ENCODE measurements at regions not wholly inside any gene's neighbourhood (a gene's known extent, or its start where the extent isn't known, plus 50 kb on each side); places are given as distances from the start of the nearest gene placed in this dataset.
"Not testable (repeated sequence)": the region's sequence is repeated elsewhere in the genome, so short reads cannot be mapped to it uniquely, and the experiment has no call there.

DNA sequence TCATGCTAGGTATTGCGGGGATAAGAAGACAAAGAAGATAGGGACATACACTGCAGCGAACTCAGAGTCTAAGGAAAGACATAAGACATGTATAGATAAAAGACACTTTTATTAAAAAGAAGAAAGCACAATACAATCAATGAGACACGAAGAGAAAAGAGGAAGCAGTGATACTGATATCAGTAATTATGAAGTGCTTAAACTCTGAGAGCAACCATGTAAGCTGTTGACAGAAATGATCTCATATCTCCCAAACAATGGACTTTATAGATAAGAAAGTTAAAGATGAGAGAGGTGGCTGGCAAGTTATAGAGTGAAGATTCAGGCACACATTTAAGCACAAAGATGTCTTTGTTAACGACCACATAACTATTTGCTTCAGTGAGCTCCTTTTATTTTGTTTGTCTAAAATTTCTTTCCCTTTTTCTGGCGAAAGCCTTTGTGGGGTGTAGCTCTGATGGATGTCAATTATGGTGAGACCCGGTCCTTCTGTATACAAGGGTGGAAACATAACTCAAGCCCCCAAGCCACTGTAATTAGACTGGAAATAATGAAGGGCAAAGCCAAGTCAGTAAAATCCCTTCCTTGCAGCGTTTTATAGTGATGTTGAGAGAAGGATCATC is 818.0 kb upstream of the SLC10A2 start:
- DNase-seq: no peak

DNA sequence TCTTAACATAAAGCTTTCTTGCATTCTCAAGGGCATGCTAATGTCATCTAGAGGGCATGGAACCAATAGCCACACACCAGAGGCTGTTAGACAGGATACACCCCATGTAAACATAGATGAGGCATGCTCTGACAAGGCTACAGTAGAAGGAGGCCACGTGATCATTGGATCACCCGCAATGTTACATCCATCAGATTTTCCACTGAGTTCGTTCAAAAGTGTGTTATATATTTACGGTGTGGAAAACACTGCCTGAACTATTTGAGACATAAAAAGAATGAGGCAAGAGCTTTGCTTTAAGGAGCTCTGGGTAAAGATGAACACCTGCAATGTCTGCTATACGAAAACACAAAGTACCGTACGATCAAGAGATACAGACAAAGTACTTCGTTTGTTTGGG is 817.5 kb upstream of the SLC10A2 start:
- DNase-seq: peak; percentile 8

DNA sequence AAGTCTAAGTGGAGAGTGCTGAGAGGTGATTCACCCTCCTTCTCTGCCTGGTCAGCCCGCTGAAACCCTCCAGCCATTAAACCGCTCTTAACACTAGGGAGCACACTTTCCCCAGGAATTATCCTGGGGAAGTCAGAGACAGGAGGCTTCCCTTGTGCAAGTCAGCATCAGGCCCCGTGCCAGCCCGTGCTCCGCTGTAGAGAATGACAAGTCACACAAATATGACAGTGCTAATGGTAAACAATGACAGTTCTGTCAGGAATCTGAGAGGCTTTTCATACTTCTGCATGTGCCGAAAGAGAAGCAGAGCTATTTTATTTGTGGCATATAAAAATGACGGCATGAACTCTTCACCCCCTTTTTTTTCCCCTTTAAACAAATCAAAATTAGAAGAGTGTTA is 816.9 kb upstream of the SLC10A2 start:
- DNase-seq: peak; percentile 85

DNA sequence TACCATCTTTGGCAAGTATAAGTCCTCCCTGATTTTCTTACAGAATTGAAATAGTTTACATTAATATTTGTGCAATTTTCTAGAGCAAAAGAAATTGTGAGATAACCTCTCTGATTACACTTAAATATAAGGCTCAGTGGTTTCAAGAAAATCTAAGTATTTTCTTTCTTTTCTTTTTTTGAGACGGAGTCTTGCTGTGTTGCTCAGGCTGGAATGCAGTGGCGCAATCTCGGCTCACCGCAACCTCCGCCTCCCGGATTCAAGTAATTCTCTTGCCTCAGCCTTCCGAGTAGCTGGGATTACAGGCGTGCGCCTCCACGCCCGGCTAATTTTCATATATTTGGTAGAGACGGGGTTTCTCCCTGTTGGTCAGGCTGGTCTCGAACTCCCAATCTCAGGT is 813.9 kb upstream of the SLC10A2 start:
- not testable (repeated sequence) for DNase-seq

DNA sequence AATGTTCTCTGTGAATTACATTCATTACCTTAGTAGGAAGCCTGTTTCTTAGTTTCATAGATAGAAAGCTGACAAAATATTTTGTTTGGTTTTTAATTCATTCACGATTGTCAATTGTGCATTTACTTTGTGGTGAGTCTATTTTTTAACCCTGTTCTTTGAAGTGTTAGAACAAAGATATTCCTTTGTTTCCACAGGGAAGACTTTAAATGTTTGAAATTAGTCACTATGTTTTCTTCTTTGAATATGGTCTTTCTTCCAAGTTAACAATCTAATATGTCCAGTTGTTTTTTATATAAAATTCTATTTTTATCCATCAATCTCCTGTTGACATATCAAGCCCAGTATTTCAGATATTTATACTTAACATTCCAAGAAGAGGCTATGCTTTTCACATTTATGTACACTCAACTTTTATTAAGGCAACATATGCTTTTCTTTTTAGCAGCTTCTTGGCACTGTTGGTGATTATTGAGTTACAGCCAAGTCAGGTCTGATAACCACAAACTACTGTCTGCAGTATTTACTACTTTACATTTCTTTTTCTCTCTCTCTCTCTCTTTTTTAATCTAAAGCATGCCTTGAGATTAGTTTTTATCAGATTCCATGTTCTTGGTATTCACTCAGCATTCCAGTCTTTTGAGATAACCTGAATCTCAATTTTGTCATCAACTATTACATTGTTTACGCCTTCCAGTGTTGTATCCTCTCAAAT is 812.8 kb upstream of the SLC10A2 start:
- DNase-seq: no peak

DNA sequence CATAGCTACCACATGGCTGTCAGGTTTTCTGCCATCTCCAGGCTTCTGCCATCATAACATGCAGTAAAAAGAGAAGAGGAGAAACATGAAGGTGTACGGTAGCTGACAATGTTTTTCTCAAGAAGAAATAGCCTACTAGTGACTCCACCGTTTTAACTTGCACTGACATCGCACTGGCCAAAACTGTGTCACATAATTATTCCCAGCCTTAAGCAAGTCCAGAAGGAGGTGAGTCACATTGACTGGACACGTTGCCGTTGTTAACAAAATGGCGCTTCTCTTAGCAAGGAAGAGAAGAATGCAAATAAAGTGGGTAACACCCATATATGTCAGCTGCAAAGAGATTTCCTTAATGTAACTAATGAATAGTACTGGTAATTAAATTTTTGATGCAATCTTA is 810.4 kb upstream of the SLC10A2 start:
- no peak for DNase-seq

DNA sequence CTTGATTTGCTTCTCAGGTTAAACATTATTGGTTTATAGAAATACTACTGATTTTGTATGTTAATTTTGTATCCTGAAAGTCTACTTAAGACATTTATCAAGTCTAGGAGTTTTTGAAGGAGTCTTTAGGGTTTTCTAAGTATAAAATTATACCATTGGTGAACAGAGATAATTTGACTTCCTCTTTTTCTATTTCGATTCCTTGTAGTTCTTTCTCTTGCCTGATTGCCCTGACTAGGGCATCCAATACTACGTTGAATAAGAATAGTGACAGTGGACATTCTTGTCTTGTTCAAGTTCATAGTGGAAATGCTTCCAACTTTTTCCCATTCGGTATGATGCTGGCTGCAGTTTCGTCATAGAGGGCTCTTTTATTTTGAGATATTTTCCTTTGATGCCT is 807.5 kb upstream of the SLC10A2 start:
- no peak for DNase-seq

DNA sequence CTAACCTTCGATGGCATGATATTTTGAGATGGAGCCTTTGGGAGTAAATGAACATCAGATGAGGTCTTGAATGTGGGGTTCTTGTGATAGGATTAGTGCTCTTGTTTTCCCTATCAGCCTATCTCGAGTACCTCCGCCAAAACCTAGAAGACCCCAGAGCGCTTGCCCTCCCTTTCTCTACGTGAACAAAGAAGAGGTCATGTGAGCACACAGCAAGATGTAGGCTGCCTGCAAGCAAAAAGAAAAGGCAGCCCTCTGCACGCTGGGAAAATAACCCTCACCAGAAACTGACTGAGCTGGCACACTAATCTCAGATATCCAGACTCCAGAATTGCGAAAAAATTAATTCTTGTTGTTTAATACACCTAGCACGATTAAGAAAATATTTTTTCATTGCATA is 799.8 kb upstream of the SLC10A2 start:
- no peak for DNase-seq

DNA sequence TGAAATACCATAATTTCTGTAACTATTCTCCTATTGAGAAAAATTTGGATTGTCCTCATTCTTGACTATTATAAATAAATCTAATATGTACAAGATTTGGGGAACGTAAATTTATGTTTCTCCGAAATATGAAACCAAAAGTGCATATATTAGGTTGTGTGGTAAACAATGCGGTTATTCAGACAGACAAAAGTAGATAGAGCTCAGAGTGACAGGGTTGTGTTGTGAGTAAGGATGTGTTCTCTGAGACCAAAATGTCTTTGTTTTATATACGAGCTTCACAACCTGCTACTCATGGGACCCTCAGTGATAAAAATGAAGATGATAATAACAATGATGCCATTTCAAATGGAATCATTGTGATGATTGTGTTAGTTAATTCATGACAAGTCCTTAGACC is 796.3 kb upstream of the SLC10A2 start:
- no peak for DNase-seq

DNA sequence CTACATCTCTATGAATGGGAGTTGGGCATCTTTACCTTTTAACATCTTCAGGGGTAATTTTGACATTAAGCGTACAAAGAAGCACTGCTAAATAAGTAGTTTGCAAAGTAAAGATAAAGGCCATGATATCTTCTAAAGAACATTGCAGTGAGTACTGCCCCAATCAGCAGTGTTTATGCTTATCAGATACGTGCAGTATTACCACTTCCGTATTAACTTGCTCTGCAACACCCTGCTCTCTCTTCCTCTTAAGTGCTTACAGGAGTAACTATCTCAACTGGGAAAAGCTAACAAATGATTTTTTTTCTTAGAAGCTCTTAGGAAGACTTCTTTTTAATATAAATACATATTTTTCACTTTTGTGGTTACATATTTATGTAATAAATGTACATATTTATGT is 793.7 kb upstream of the SLC10A2 start:
- no peak for DNase-seq

DNA sequence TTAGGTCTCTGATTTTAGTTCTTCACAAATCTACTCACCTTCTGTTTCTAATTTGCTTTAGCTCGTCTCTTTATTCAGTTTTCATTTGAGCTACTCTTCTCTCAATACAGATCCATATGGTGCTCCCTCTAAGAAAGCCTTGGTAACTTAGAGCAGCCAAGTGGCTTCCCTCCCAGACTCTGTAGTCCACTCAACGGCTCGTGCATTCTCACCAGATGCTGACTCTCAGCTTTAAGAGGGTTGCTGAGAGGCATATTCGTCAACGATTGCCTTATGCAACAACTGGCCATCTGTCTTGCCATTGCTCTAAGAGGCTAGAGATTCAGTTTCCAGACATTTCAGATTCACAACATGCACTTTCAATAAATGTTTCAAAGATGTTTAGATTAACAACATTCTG is 785.8 kb upstream of the SLC10A2 start:
- no peak for DNase-seq

DNA sequence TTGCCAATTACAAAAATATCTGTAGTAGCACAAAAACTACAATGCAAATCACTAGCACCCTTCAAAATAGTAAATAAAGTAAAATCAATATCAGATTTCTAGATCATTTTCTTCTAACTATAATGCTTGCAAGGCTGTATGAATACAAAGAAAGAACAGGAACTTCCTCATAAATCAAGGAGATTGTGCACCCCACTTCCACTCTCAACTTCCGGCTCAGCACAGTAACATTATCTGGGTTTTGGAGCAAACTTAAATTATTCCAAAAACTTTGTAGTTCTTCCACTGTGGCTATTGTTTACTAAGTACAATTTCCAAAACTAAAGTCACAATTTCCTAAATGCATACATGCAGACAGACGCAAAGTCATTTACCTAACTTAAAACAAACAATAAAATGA is 778.3 kb upstream of the SLC10A2 start:
- no peak for DNase-seq

DNA sequence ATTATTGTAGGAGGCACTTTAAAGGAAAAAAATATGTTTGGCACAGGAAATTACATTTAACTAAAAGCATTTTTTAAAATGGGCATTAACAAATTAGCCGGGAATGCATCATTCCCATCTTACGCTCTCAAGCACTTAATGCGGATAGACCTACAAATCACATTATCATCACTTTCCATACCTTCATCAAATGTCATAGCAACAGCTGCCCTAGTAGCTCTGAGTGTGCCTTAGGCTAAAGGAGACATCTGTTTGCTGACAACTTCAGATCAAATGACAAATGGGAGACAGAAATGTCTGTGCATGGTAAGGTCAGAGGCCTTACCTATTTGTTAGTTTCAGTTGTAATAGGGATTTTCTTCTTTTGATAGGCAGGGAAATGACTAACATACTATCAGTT is 773.2 kb upstream of the SLC10A2 start:
- no peak for DNase-seq

DNA sequence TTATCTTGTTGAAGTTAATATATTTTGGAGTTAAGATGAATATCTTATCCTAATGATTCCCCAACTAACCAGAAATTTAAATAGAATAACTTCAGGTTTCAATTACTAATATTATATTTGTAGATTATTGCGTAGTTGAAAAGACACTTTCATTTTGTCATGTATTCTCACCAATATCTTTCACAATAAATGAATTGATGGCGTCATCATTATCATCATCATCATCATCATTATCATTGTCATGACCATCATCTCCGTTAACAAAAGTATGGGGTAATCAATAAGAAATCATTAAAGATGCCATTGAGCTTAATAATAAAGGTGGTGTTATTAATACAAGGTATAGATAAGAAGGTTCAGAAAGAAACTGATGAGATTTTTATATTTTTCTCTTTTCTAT is 768.8 kb upstream of the SLC10A2 start:
- DNase-seq: no peak

DNA sequence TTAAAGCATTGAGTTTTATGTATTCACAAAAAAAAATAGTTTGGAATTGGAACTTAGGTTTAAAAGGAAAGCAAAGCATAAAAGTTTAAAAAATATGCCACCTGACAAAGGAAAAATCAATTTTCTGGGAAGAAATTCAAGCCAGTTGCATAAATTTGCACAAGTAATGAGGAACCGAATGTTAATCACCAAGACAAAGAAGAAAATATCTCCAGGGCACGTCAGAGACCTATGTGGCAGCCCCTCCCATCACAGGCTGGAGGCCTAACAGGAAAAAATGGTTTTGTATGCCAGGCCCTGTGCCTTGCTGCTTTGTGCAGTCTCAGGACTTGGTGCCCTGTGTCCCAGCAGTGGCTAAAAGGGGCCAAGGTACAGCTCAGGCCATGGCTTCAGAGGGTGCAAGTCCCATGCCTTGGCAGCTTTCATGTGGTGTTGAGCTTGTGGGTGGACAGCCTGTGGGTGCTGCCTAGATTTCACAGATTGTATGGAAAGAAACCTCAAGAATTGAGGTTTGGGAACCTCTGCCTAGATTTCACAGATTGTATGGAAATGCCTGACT is 767.2 kb upstream of the SLC10A2 start:
- no peak for DNase-seq

DNA sequence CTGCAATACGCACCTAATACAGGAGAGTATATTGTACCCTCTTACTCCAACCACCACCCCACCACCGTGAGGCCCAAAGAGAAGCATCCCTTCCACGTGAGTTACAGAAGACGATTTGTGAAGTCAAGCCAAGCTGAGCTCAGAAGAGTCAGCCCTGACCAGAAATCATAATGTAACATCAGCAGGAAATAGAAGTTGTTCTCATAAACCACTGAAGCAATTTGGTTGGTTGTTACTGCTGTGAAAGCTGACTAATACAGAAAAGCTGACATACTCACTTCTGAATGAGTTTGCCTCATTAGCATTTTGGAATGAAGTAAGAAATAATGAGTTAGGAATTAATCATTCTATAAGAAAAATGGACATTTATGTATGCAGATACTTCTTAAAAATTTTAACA is 749.4 kb upstream of the SLC10A2 start:
- DNase-seq: no peak

DNA sequence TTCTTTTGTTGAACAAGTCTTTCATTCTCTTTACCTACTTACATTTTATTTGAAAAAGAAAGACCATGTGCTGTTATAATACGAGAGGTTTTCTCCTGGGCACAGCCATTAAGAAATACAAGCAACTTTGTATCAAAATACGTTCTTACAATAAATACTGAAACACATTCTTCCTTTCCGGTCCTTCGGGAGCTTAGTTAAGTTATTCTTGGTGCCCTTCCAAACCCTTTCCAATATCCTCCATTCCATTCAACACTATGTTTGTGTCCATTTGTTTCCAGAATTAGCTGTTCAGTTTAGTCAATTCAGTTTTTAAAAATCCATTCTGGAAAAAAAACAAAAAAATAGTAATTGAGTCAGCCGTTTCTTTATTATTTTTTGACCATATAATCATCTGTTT is 746.8 kb upstream of the SLC10A2 start:
- no peak for DNase-seq

DNA sequence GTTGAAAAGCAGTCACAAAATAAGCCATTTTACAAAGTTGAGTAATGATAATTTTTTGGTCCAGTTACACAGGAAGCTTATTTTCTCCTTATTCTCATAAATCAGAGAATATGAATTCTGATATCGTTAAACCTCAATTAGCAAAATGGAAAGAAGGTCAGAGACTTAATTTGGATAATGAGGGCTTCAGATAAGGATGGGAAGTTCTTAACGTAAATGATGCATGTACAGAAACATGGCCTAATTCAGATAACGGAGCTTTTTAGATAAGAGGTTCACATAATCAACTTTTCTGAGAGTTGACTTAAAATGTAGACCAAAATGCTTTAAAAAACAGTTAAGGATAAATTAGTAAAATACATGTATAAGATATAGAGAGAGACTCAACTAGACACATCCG is 746.3 kb upstream of the SLC10A2 start:
- no peak for DNase-seq

DNA sequence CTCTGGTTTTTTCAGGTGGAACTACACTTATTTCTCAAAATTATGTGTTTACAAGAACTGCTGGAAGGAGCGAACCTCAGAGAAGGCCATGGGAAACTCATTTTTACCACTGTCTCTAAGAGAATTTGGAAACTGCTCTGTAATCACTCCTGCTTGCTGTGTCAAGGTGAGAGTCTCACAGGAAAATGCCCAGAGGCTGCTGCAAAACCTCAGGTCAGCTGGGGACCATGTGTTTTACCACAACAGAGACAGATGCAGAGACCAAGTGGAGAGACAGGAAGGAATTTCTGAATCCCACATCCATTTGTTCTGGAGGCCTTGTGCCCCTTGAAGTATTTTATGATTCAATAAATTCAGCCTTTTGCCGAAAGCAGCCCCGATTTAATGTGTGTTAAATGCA is 743.8 kb upstream of the SLC10A2 start:
- DNase-seq: no peak

DNA sequence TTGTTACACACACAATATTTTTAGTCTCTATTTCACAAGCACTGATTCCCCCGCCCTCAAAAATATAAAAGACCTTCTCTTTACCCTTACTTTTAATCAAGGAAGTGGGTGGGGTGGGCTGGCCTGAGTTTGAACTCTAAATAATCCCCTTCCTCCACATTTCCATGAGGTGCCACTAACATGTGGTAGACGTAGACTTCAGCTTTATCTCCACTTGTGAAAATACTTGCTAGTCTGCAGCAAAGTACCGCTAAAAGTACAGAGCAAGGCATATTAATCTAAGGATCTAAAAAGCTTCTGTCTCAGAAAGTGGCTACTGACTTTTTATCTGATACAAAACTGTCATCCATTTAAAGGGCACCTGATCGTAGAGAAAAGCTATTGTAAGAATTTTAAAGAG is 739.6 kb upstream of the SLC10A2 start:
- no peak for DNase-seq

DNA sequence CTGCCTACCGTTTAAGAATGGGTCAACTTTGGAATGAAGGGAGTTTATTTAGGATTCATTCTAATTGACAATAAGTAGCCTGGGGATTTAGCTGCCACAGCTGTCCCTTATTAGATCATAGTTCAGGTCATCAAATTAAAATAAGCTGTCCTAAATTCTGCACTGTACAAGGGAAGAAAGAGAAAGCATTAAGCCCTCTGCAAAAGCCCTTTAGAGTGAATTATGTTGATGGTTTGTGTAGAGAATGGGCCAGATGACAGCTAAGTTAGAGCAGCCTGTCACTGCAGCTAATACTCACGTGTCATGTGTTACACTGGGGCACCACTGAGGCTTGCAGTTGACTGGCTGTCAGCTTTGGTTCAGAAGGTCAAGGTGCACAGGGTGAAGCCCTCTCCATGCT is 737.1 kb upstream of the SLC10A2 start:
- DNase-seq: no peak

DNA sequence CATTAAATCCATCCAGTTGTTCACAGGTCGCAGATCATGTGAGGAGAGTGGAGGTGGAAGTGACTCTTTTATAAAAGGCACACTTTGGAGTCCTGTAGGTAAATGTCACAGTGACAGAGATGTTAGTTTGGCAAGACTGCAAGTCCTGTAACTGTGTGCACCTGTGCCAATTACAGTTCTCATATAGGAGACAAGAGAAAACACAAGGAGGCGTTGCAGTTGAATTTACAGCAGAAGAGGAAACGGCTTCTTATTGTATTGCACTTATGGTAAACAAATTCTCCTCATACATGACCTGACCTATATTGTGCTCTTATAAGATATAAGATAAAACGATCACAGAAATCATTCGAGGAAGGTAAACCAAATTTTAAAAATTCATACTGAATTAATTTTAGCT is 732.8 kb upstream of the SLC10A2 start:
- no peak for DNase-seq

DNA sequence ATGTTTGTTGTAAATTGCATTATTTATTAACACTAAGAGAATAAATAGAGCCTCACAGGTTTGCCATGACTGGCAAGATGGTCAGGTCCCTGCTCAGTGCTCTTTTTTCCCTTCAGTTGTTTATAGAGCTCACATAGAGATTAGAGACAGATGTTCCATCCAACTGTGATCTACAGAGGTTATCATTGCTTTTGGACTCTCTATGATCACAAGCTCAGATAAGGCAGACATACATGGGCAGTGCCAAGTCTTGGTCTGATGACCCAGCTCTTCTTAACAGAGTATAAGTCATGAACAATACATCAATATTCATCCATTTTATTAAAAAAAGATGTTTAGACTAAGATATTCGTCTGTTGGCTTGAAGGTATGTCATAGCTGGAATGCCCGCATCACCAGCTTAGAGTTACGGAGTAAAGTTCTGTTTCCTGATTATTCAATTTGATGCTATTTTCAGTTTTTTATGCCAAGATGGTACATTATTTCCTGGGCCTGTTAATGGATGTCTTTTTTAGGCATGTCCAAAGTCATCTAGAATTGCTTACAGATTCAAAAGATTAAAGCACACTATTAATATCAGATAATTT is 729.8 kb upstream of the SLC10A2 start:
- no peak for DNase-seq

DNA sequence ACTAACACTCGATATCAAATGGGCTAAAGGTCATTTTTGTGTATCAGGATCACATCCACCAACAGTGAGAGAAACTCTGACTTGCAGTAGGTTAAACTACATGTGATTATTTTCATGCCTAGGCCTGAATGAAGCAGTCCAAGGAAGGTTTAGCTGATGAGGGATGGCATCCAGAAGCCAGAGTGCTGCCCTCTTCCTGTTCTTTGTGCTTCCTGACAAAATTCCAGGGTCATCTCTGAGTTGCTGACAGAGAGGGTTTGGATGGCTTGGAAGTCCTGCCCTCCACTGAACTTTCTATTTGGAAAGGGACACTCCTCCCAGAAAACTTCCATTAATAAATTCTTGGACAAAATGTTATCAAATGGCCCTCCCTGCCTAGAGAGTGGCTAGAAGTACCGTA is 728.3 kb upstream of the SLC10A2 start:
- no peak for DNase-seq

Data from renal pelvis (tissue), 1 donor.